MG63 (cell line): ENCODE measurements at regions not wholly inside any gene's neighbourhood (a gene's known extent, or its start where the extent isn't known, plus 50 kb on each side); places are given as distances from the start of the nearest gene placed in this dataset.
A peak's percentile ranks its signal among the peaks of the same experiment; 100 is the strongest.
"Not testable (repeated sequence)": the region's sequence is repeated elsewhere in the genome, so short reads cannot be mapped to it uniquely, and the experiment has no call there.

ENCODE experiments used
- DNase-seq: peaks from one replicate; pipeline ENCODE4 v3.0.0-alpha.2; 2020
- H3K27me3 ChIP-seq: fragments of 250-450 bp; sonication (Bioruptor Pico); 2 replicates; pipeline ENCODE4 v1.5.1; 2020; ENCODE audit warnings: mild to moderate bottlenecking, moderate library complexity
- H3K36me3 ChIP-seq: fragments of 250-450 bp; sonication (Bioruptor Pico); 2 replicates; pipeline ENCODE4 v1.5.1; 2020; ENCODE audit warnings: mild to moderate bottlenecking, moderate library complexity
- H3K4me3 ChIP-seq: fragments of 250-450 bp; sonication (Bioruptor Pico); 2 replicates; pipeline ENCODE4 v1.5.1; 2020; ENCODE audit warnings: mild to moderate bottlenecking, moderate library complexity
- H3K9me3 ChIP-seq: fragments of 250-450 bp; sonication (Bioruptor Pico); 2 replicates; pipeline ENCODE4 v1.5.1; 2020; ENCODE audit warnings: mild to moderate bottlenecking, moderate library complexity

GRCh38 chr2:132068407-132068806 is 93.3 kb downstream of the ANKRD30BL start:
- H3K9me3 ChIP-seq, DNase-seq, H3K27me3 ChIP-seq, H3K4me3 ChIP-seq, H3K36me3 ChIP-seq: not testable (repeated sequence)

- H3K36me3 ChIP-seq, DNase-seq, H3K27me3 ChIP-seq, H3K9me3 ChIP-seq, H3K4me3 ChIP-seq: not testable (repeated sequence)
Measured at GRCh38 chr2:132065391-132065790, 96.4 kb downstream of the ANKRD30BL start.

- not testable (repeated sequence) for H3K36me3 ChIP-seq, H3K4me3 ChIP-seq, DNase-seq, H3K9me3 ChIP-seq
- H3K27me3 ChIP-seq, result peaks cover 28% of the 10 kb centered on the region
Measured at GRCh38 chr2:132039609-132040236, 122.0 kb downstream of the ANKRD30BL start.

- H3K9me3 ChIP-seq, H3K36me3 ChIP-seq, DNase-seq: not testable (repeated sequence)
- Histone ChIP-seq H3K4me3 (peak overlapping the region; percentile 43), H3K27me3 (peaks cover 28% of the 10 kb centered on the region)
Measured at GRCh38 chr2:132038883-132039235, 122.9 kb downstream of the ANKRD30BL start.

DNA sequence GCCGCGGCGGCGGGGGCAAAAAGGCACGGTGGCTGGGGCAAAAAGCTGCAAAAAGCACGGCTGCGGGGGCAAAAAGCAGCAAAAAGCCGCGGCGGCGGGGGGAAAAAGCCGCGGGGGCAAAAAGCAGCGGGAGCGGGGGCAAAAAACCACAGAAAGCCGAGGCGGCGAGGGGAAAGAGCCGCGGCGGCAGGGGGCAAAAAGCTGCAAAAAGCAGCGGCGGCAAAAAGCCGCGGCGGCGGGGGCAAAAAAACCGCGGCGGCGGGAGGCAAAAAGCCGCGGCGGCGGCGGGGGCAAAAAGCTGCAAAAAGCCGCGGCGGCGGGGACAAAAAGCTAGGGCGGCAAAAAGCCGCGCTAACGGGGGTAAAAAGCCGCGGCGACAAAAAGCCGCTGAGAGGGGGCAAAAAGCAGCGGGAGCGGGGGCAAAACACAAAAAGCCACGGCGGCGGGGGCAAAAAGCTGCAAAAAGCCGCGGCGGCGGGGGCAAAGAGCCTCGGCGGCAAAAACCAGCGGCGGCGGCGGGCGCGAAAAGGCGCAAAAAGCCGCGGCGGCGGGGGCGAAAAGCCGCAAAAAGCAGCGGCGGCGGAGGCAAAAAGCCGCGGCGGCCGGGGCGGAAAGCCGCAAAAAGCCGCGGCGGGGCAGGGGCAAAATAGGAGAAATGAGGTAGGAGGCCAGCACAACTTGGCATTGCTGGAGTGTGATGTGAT is 123.4 kb downstream of the ANKRD30BL start:
- Histone ChIP-seq H3K4me3 (peak overlapping the region; percentile 43), H3K9me3 (no peaks in the 10 kb centered on the region; the same call in 1 of the 2 replicates)
- peak; percentile 7 for DNase-seq

GRCh38 chr2:132037527-132038178 is 124.1 kb downstream of the ANKRD30BL start:
- H3K4me3 ChIP-seq, result peak overlapping the region; percentile 43
- no peaks in the 10 kb centered on the region; the same call in 1 of the 2 replicates for H3K9me3 ChIP-seq
- DNase-seq, result peak; percentile 3
- H3K27me3 ChIP-seq, result peaks cover 28% of the 10 kb centered on the region
- no peaks in the 10 kb centered on the region for H3K36me3 ChIP-seq

More for the DNA sequence above, 123.4 kb downstream of the ANKRD30BL start:
- H3K27me3 ChIP-seq, result peaks cover 28% of the 10 kb centered on the region
- no peaks in the 10 kb centered on the region for H3K36me3 ChIP-seq

DNA sequence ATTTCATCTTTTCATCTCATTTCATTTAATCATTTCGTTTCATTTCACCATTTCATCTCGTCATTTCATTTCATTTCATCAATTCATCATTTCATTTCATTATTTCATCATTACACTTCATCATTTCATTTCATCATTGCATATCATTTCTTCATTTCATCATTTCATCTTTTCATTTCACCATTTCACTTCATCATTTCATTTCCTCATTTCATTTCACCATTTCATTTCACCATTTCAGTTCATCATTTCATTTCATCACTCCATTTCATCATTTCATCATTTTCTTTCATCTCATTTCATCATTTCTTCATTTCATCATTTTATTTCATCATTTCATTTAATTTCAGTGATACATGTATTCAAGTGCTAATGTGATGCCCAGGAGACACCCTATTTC is 127.1 kb downstream of the ANKRD30BL start:
- H3K27me3 ChIP-seq, result peaks cover 21% of the 10 kb centered on the region
- H3K9me3 ChIP-seq, result no peaks in the 10 kb centered on the region; the same call in 1 of the 2 replicates
- H3K36me3 ChIP-seq, result no peaks in the 10 kb centered on the region
- no peak for DNase-seq
- H3K4me3 ChIP-seq, result no peak overlapping the region

- no peaks in the 10 kb centered on the region for H3K36me3 ChIP-seq
- no peak for DNase-seq
- H3K4me3 ChIP-seq, result no peak overlapping the region
- H3K9me3 ChIP-seq, result no peaks in the 10 kb centered on the region; the same call in 1 of the 2 replicates
- peaks cover 14% of the 10 kb centered on the region for H3K27me3 ChIP-seq
Measured at GRCh38 chr2:132033949-132034348, 127.8 kb downstream of the ANKRD30BL start.

GRCh38 chr2:132033365-132033764 is 128.4 kb downstream of the ANKRD30BL start:
- DNase-seq, result no peak
- Histone ChIP-seq H3K36me3 (no peaks in the 10 kb centered on the region), H3K9me3 (no peaks in the 10 kb centered on the region; the same call in 1 of the 2 replicates), H3K4me3 (no peak overlapping the region), H3K27me3 (peaks cover 9% of the 10 kb centered on the region)

DNA sequence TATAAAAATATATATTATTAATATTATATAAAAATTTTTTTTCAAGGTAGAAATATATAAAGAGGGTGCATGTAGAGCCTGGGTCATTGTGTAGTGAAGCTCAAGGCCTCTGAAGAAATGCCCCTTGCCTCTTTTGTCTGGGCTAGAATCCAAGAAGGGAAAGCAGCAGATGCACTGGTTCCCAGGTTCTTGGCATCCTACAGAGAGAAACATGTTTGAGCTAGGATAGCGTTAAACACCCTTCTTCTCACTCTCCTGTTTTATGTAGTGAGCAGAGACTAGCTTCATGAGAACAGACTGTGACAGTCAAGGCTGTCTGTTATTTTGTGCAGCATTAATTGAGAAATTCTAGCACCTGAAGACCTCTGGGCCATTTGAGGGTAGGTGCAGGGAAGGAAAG is 149.7 kb downstream of the ANKRD30BL start:
- not testable (repeated sequence) for H3K36me3 ChIP-seq, DNase-seq, H3K4me3 ChIP-seq, H3K9me3 ChIP-seq
- peaks cover 24% of the 10 kb centered on the region for H3K27me3 ChIP-seq

DNA sequence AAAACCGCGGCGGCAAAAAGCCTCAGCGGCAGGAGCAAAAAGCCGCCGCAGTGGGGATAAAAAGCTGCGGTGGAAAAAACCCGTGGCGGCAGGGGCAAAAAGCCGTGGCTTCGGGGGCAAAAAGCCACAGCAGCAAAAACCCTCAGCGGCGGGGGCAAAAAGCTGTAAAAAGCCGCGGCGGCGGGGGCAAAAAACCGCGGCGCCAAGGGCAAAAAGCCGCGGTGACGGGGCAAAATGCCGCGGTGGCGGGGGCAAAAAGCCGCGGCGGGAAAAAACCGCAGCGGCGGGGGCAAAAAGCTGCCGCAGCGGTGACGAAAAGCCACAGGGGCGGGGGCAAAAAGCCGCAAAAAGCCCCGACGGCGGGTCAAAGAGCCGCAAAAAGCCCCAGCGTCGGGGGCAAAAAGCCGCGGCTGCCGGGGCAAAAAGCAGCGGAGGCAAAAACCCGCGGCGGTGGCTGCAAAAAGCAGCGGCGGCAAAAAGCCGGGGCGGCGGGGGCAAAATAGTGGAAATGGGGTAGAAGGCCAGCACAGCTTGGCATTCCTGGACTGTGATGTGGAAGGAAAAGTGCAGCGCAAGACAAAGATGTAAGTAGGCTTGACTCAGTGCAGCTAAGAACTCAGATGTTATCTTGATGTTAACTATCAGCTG is 151.8 kb downstream of the ANKRD30BL start:
- peak overlapping the region; percentile 25 for H3K4me3 ChIP-seq
- DNase-seq, result peak; percentile 1
- H3K36me3 ChIP-seq, result no peaks in the 10 kb centered on the region
- H3K9me3 ChIP-seq, result no peaks in the 10 kb centered on the region
- peaks cover 24% of the 10 kb centered on the region for H3K27me3 ChIP-seq

- peak overlapping the region; percentile 25 for H3K4me3 ChIP-seq
- H3K27me3 ChIP-seq, result peaks cover 24% of the 10 kb centered on the region
- DNase-seq, result no peak
- no peaks in the 10 kb centered on the region for H3K36me3 ChIP-seq
- H3K9me3 ChIP-seq, result no peaks in the 10 kb centered on the region
Measured at GRCh38 chr2:132009177-132009873, 152.4 kb downstream of the ANKRD30BL start.

GRCh38 chr2:131990751-131991150 is 171.0 kb downstream of the ANKRD30BL start:
- H3K9me3 ChIP-seq, H3K27me3 ChIP-seq, H3K36me3 ChIP-seq, H3K4me3 ChIP-seq, DNase-seq: not testable (repeated sequence)

- DNase-seq, H3K4me3 ChIP-seq, H3K36me3 ChIP-seq, H3K27me3 ChIP-seq, H3K9me3 ChIP-seq: not testable (repeated sequence)
Measured at GRCh38 chr2:131966671-131967070, 195.1 kb downstream of the ANKRD30BL start.

- H3K36me3 ChIP-seq, result no peaks in the 10 kb centered on the region
- no peak for DNase-seq
Measured at GRCh38 chr2:131966256-131966655, 195.5 kb downstream of the ANKRD30BL start.

DNA sequence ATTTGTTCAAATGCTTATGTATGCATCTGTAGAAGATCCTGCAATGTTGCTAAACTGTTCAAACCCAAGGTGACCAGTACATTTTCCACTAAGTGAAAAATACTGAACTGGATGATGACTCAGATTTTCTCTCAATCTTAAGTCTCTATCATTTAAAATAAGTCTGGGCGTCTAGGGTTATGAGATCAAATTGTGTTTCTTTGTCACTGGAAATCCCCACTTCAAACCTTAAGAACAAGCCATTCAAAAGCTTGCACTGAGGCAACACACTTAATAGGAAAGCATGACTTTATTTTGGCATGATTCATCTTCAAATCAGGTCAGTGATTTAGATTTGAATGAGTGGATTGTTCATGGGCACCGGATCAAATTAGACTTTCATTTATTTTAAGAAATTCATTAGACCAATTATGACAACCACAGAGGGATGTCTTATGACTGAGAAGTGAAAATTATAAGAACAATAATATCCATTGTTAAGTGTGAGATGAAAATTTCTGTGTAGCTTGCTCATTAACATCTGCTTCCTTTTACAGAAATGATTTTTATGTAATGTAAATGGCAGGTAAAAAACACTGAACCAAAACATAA is 203.6 kb downstream of the ANKRD30BL start:
- not testable (repeated sequence) for H3K27me3 ChIP-seq, DNase-seq, H3K4me3 ChIP-seq, H3K9me3 ChIP-seq, H3K36me3 ChIP-seq

More at GRCh38 chr2:131966256-131966655, 195.5 kb downstream of the ANKRD30BL start:
- Histone ChIP-seq H3K9me3 (no peaks in the 10 kb centered on the region), H3K27me3 (no peaks in the 10 kb centered on the region), H3K4me3 (no peak overlapping the region)
